Brain microvascular endothelial cell (primary cell): ENCODE measurements at regions not wholly inside any gene's neighbourhood (a gene's known extent, or its start where the extent isn't known, plus 50 kb on each side); places are given as distances from the start of the nearest gene placed in this dataset.

Experiments used
- DNase-seq: peaks from one replicate; pipeline ENCODE4 v3.0.0-alpha.2; 2020
- H3K27ac ChIP-seq: fragments of 250-450 bp; sonication (Bioruptor Pico); 2 replicates; pipeline ENCODE4 v1.5.1; 2020; ENCODE audit warnings: mild to moderate bottlenecking, moderate library complexity
- H3K27me3 ChIP-seq: fragments of 250-450 bp; sonication (Bioruptor Pico); replicated peaks from 2 replicates; pipeline ENCODE4 v1.5.1; 2020; ENCODE audit warnings: mild to moderate bottlenecking
- H3K36me3 ChIP-seq: fragments of 250-450 bp; sonication (Bioruptor Pico); replicated peaks from 2 replicates; pipeline ENCODE4 v1.5.1; 2020; ENCODE audit warnings: mild to moderate bottlenecking
- H3K4me3 ChIP-seq: 2 replicates; pipeline ENCODE4 v1.5.1; 2011; ENCODE audit warnings: low read depth, mild to moderate bottlenecking, control low read depth, low read length, moderate library complexity
- in situ Hi-C: cut with HindIII; loops from 2 replicates; pipeline ENCODE4 v1.10.0; 2017; ENCODE audit warnings: low sequenced_read_pairs, low pct_ligation_motif_present
- TF ChIP-seq, protein P1 (sequence below): IDR thresholded peaks from 2 replicates; pipeline ENCODE4 v1.5.1; 2011; ENCODE audit warnings: low read depth, mild to moderate bottlenecking, moderate library complexity, low read length, control low read depth, inconsistent platforms; ENCODE audit errors: missing control alignments

DNA sequence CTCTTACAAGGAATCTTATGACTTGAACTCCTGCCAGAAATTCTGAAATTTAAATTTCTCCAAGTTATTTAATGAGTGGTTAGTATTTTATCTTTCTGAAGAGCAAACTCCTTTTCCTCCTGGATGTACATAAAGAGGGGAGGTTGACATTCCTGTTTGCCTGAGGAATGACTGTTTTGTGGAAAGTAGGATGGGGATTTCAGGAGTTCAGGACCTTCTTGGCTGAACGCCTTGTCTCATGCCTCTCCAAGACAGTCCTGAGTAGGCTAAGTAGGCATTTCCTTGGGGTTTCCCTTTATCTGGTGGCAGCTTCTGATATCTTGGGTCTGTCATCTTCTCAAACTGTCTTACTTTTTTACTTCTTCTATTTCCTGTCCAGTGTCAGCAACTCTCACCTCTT lies 356.6 kb downstream of the TDRD3 start:
- no peak overlapping the region for H3K4me3 ChIP-seq
- in situ Hi-C loops = no loop called here
- H3K36me3 ChIP-seq = no peaks in the 10 kb centered on the region
- DNase-seq = no peak
- TF ChIP-seq, protein P1, sequence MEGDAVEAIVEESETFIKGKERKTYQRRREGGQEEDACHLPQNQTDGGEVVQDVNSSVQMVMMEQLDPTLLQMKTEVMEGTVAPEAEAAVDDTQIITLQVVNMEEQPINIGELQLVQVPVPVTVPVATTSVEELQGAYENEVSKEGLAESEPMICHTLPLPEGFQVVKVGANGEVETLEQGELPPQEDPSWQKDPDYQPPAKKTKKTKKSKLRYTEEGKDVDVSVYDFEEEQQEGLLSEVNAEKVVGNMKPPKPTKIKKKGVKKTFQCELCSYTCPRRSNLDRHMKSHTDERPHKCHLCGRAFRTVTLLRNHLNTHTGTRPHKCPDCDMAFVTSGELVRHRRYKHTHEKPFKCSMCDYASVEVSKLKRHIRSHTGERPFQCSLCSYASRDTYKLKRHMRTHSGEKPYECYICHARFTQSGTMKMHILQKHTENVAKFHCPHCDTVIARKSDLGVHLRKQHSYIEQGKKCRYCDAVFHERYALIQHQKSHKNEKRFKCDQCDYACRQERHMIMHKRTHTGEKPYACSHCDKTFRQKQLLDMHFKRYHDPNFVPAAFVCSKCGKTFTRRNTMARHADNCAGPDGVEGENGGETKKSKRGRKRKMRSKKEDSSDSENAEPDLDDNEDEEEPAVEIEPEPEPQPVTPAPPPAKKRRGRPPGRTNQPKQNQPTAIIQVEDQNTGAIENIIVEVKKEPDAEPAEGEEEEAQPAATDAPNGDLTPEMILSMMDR = no peak
- no peak overlapping the region for H3K27ac ChIP-seq
- no peaks in the 10 kb centered on the region for H3K27me3 ChIP-seq

DNA sequence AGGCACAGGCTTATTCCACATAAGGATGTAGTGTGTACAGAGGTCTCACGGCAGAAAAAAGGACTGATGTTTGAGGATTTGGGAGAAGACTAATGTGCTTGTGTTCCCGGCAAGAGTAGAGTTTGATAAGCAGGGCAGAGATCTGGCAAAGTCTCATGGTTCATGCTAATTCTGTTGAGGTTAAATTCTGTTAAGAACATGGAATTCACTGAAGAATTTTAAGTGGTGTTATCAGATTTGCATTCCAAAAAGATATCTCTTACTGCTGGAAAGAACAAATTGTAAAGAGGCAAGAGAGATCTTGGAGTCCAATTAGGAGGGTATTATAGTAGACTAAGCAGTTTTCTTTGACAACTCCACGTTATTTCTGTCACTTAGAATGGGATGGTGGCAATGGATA lies 348.3 kb downstream of the TDRD3 start:
- in situ Hi-C loops = no loop called here
- H3K27ac ChIP-seq = no peak overlapping the region
- no peak for DNase-seq
- TF ChIP-seq, protein P1 = no peak
- no peak overlapping the region for H3K4me3 ChIP-seq
- no peaks in the 10 kb centered on the region for H3K27me3 ChIP-seq
- H3K36me3 ChIP-seq = no peaks in the 10 kb centered on the region

DNA sequence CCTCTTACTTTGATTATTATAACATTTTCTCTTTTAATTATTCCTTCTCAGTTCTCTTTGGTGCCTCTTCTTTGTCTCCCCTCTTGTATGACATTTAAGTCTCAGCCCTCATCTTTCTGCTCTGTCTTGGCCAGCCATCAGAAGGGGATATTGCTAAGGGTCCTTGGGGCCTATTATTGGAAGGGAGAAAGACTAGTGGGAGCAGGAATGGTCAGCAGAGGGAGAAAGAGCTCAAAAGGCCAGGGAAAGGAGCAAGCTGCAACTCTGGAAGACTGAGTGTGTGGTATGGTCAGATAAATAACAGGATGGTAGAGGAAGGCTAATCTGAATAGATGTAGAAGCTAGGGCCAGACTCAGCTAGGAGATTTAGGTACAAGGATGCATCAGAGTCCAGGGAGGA lies 336.9 kb downstream of the TDRD3 start:
- Histone ChIP-seq H3K4me3 (no peak overlapping the region), H3K27ac (no peak overlapping the region), H3K36me3 (no peaks in the 10 kb centered on the region), H3K27me3 (no peaks in the 10 kb centered on the region)
- TF ChIP-seq, protein P1 = no peak
- in situ Hi-C loops = no loop called here
- no peak for DNase-seq

DNA sequence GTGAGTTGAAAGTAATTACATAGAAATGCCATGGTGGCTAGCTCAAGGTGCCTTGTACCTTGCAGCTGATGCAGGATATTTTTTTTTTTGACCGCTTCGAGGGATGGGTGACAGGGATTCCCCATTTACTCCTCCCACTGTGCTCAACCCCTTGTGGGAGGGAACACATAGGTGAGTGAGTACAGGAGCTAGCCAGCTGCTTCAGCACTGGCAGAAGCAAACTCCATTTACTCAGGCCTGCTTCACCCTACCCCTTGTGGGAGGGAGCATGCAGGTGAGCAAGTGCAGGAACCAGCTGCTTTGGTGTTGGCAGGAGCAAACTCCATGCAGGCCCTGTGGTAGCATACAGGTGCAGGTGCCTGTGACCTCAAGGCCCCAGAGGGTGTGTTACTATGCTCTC lies 330.1 kb downstream of the TDRD3 start:
- Histone ChIP-seq H3K4me3 (no peak overlapping the region), H3K27ac (no peak overlapping the region), H3K36me3 (no peaks in the 10 kb centered on the region), H3K27me3 (no peaks in the 10 kb centered on the region)
- in situ Hi-C loops = no loop called here
- TF ChIP-seq, protein P1 = no peak
- no peak for DNase-seq

DNA sequence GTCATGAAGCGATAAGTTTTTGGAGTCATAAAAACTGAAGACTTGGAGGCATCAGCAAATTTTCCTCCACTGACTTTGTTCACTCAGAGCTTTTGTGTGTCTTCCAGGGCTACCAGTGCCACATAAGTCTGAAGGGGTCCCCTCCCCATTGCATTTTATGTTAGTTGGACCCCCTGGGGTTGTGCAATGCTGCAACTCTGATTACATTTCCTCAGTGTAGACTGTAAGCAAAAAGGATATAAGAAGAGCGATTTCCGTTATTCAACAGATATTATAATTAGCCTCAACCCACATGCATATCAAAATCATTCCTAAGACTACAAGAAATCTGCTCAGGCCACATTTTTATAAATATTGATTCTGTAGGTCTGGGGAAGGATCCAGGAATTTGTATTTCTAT lies 324.0 kb downstream of the TDRD3 start:
- TF ChIP-seq, protein P1 = no peak
- Histone ChIP-seq H3K4me3 (no peak overlapping the region), H3K36me3 (no peaks in the 10 kb centered on the region), H3K27me3 (no peaks in the 10 kb centered on the region), H3K27ac (no peak overlapping the region)
- DNase-seq = no peak
- in situ Hi-C loops = no loop called here

DNA sequence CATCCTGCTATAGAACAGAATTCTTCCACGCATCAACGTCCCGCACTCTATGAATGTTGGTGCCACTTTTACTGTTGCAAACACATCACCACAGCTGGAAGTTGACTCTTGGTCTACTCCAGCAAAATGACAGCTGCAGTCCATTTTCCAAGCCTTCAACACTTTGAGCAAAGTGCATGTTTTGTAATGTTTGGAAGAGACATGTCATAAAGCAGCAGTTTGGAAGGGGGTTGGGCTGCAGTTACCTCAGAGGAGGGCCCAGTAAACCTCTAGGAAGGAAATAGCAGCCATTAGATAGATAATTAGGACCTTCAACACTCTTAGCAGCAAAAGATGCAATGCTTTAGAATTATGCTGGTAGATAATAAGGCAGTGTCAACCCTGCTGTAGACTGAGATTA lies 323.6 kb downstream of the TDRD3 start:
- no peak for DNase-seq
- Histone ChIP-seq H3K27me3 (no peaks in the 10 kb centered on the region), H3K27ac (no peak overlapping the region), H3K4me3 (no peak overlapping the region), H3K36me3 (no peaks in the 10 kb centered on the region)
- TF ChIP-seq, protein P1 = no peak
- in situ Hi-C loops = no loop called here
